ENCODE measurements at regions not wholly inside any gene's neighbourhood (a gene's known extent, or its start where the extent isn't known, plus 50 kb on each side); places are given as distances from the start of the nearest gene placed in this dataset.

DNA sequence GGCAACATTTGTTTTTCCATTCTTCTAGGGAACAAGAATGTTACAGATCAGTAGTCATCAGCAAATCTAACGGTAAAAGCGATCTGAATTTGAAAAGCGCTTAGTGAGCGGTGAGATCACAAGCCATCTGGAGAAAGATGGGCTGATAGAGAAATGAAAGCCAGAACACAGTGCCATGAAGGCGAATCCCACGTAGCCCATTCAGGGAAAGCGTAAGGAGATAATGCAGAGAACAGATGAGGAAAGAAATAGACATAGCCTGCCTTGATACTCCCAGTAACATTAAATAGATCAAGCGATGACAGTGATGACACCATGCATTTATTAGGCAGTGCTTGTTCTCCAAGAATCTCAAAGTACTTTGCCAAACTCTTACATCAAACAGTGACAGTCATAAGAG is 183.1 kb upstream of the PSMD7 start:
- H3K27me3 ChIP-seq (ENCODE audit: control insufficient read depth, insufficient read depth, low read length, poor library complexity, severe bottlenecking): no peaks in the 10 kb centered on the region
- no peaks in the 10 kb centered on the region for H3K4me1 Mint-ChIP-seq
- TF ChIP-seq, protein P1, sequence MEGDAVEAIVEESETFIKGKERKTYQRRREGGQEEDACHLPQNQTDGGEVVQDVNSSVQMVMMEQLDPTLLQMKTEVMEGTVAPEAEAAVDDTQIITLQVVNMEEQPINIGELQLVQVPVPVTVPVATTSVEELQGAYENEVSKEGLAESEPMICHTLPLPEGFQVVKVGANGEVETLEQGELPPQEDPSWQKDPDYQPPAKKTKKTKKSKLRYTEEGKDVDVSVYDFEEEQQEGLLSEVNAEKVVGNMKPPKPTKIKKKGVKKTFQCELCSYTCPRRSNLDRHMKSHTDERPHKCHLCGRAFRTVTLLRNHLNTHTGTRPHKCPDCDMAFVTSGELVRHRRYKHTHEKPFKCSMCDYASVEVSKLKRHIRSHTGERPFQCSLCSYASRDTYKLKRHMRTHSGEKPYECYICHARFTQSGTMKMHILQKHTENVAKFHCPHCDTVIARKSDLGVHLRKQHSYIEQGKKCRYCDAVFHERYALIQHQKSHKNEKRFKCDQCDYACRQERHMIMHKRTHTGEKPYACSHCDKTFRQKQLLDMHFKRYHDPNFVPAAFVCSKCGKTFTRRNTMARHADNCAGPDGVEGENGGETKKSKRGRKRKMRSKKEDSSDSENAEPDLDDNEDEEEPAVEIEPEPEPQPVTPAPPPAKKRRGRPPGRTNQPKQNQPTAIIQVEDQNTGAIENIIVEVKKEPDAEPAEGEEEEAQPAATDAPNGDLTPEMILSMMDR (conservative IDR thresholded peaks at IDR 0.05): no peak
- H3K27ac Mint-ChIP-seq: no peak overlapping the region
- no peak overlapping the region for H3K27ac ChIP-seq (ENCODE audit: low read depth, low read length)
- H3K27me3 Mint-ChIP-seq (ENCODE audit: insufficient read depth): peaks cover 24% of the 10 kb centered on the region
- H3K4me3 ChIP-seq (ENCODE audit: low read length): no peak overlapping the region
- H3K9me3 Mint-ChIP-seq: no peaks in the 10 kb centered on the region
- no peak overlapping the region for H3K4me3 Mint-ChIP-seq
- WGBS, 2 experiments (ENCODE audit: insufficient coverage in 1 of 2, insufficient read length in 1 of 2): 92 to 96% methylated on average over 8 of the region's 8 CpGs
- H3K9ac ChIP-seq (ENCODE audit: extremely low read depth, low read length, poor library complexity, severe bottlenecking): no peak overlapping the region
- H3K4me1 ChIP-seq (ENCODE audit: control insufficient read depth, insufficient read depth, low read length): no peaks in the 10 kb centered on the region
- H3K9me3 ChIP-seq (ENCODE audit: control insufficient read depth, low read length): no peaks in the 10 kb centered on the region
- no peak for DNase-seq
- no peaks in the 10 kb centered on the region for H3K36me3 Mint-ChIP-seq (ENCODE audit: low read depth)
- no peaks in the 10 kb centered on the region for H3K36me3 ChIP-seq (ENCODE audit: control insufficient read depth, insufficient read depth, low read length)

DNA sequence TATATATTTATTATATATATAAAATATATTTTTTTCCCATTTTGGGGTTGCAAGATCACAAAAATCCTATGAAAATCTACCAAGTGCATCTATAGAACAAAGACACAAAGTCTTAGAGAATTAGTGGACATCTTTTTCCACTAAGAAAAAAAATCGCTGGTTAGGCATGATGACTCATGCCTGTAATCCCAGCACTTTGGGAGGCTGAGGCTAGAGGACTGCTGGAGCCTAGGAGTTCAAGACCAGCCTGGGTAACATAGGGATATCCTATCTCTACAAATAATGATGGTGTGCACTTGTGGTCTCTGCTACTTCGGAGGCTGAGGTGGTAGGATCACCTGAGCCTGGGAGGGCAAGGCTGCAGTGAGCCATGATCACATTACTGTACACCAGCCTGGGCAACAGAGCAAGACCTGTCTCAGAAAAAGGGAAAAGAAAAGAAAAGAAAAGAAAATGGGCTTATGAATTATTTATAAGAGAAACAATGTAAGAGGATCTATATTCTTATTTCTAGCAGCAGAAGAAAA is 185.1 kb upstream of the PSMD7 start:
- H3K27ac ChIP-seq (ENCODE audit: low read depth, low read length): no peak overlapping the region
- no peak for DNase-seq
- H3K36me3 Mint-ChIP-seq (ENCODE audit: low read depth): no peaks in the 10 kb centered on the region
- H3K4me3 ChIP-seq (ENCODE audit: low read length): no peak overlapping the region
- H3K9ac ChIP-seq (ENCODE audit: extremely low read depth, low read length, poor library complexity, severe bottlenecking): no peak overlapping the region
- peaks cover 29% of the 10 kb centered on the region for H3K27me3 Mint-ChIP-seq (ENCODE audit: insufficient read depth)
- H3K9me3 Mint-ChIP-seq: no peaks in the 10 kb centered on the region
- peaks cover 1% of the 10 kb centered on the region for H3K4me1 Mint-ChIP-seq
- no peaks in the 10 kb centered on the region for H3K4me1 ChIP-seq (ENCODE audit: control insufficient read depth, insufficient read depth, low read length)
- H3K27ac Mint-ChIP-seq: no peak overlapping the region
- H3K9me3 ChIP-seq (ENCODE audit: control insufficient read depth, low read length): no peaks in the 10 kb centered on the region
- TF ChIP-seq, protein P1 (conservative IDR thresholded peaks at IDR 0.05): no peak
- no peak overlapping the region for H3K4me3 Mint-ChIP-seq
- no peaks in the 10 kb centered on the region for H3K36me3 ChIP-seq (ENCODE audit: control insufficient read depth, insufficient read depth, low read length)
- 93 to 94% methylated on average over 2 of the region's 2 CpGs for WGBS, 2 experiments (ENCODE audit: insufficient coverage in 1 of 2, insufficient read length in 1 of 2)
- H3K27me3 ChIP-seq (ENCODE audit: control insufficient read depth, insufficient read depth, low read length, poor library complexity, severe bottlenecking): no peaks in the 10 kb centered on the region

DNA sequence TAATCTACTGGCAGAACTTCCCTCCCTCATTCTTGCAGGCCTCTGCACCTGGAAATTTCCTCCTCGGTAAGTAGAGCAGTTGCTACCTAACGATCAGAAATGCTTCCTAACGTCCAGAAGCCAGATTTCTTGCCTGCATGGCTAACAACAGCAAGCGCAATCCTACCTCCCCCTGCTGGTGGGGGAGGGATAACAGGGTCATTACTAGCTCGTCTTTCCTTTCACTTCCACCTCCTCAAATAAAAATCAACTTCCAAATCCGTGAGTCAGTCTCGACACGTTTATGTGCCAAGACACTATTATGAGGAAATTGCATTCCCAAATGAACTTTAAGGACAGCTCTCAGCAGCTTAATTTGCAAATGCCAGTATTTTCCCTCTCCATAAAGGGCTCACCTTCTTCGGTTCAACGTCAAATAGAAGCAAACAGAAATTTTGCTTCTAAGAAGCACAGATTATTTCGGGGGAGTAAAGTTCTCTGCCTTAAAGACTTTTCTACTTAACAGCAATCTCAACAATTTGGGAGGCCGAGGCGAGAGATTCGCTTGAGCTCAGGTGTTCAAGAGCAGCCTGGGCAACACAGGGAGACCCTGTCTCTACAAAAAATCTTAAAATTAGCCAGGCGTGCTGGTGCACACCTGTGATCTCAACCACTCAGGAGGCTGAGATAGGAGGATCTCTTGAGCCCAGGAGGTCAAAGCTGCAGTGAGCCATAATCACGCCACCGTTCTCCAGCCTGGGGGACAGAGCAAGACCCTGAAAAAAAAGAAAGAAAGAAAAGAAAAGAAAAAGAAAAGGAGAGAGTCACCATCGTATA is 188.6 kb upstream of the PSMD7 start:
- no peaks in the 10 kb centered on the region for H3K36me3 Mint-ChIP-seq (ENCODE audit: low read depth)
- Histone ChIP-seq H3K4me1 (ENCODE audit: control insufficient read depth, insufficient read depth, low read length) (no peaks in the 10 kb centered on the region), H3K27me3 (ENCODE audit: control insufficient read depth, insufficient read depth, low read length, poor library complexity, severe bottlenecking) (peaks cover 9% of the 10 kb centered on the region), H3K4me3 (ENCODE audit: low read length) (no peak overlapping the region), H3K9me3 (ENCODE audit: control insufficient read depth, low read length) (peaks cover 2% of the 10 kb centered on the region), H3K27ac (ENCODE audit: low read depth, low read length) (no peak overlapping the region), H3K36me3 (ENCODE audit: control insufficient read depth, insufficient read depth, low read length) (no peaks in the 10 kb centered on the region), H3K9ac (ENCODE audit: extremely low read depth, low read length, poor library complexity, severe bottlenecking) (no peak overlapping the region)
- no peak overlapping the region for H3K4me3 Mint-ChIP-seq
- TF ChIP-seq, protein P1 (conservative IDR thresholded peaks at IDR 0.05): peak; percentile 93
- WGBS, 2 experiments (ENCODE audit: insufficient coverage in 1 of 2, insufficient read length in 1 of 2): 64 to 72% methylated on average over 13 to 18 of the region's 18 CpGs
- peak; percentile 91 for DNase-seq
- peaks cover 5% of the 10 kb centered on the region for H3K4me1 Mint-ChIP-seq
- H3K9me3 Mint-ChIP-seq: no peaks in the 10 kb centered on the region
- no peak overlapping the region for H3K27ac Mint-ChIP-seq
- H3K27me3 Mint-ChIP-seq (ENCODE audit: insufficient read depth): peaks cover 37% of the 10 kb centered on the region

Data from endodermal cell (in vitro differentiated cells).